Mucosa of stomach (tissue), 1 donor: ENCODE measurements at regions not wholly inside any gene's neighbourhood (a gene's known extent, or its start where the extent isn't known, plus 50 kb on each side); places are given as distances from the start of the nearest gene placed in this dataset.

Source experiments
- H3K27me3 ChIP-seq: one replicate; pipeline ENCODE4 v1.7.0; 2013; ENCODE audit warnings: mild to moderate bottlenecking, low read length; ENCODE audit not compliant: control insufficient read depth, insufficient read depth
- H3K36me3 ChIP-seq: one replicate; pipeline ENCODE4 v1.7.0; 2013; ENCODE audit warnings: low read length; ENCODE audit not compliant: control insufficient read depth, insufficient read depth
- H3K4me1 ChIP-seq: one replicate; pipeline ENCODE4 v1.7.0; 2013; ENCODE audit warnings: mild to moderate bottlenecking, low read length; ENCODE audit not compliant: control insufficient read depth, insufficient read depth
- H3K4me3 ChIP-seq: one replicate; pipeline ENCODE4 v1.7.0; 2013; ENCODE audit warnings: low read length
- H3K9ac ChIP-seq: one replicate; pipeline ENCODE4 v1.7.0; 2013; ENCODE audit warnings: mild to moderate bottlenecking, low read length, moderate library complexity
- H3K9me3 ChIP-seq: one replicate; pipeline ENCODE4 v1.7.0; 2013; ENCODE audit warnings: mild to moderate bottlenecking, low read length, moderate library complexity; ENCODE audit not compliant: control insufficient read depth
- donor health status: Pancreatic carcinoma.

DNA sequence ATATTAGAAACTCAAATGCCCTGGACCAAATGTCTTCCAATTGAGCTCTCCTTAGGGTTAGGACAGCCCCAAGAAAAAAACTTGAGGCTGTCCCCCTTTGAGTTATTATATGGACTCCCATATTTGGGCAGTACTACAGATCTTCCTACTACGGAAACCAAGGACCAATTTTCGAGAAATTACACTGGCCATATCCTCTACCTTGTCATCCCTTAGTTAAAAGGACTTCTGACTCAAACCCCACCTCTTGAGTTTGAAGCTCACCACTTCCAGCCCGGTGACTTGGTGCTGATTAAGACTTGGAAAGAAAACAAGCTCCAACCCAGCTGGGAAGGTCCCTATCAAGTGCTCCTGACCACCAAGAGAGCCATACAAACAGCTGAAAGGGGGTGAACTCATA is 497.0 kb upstream of the GRAMD2B start:
- no peaks in the 10 kb centered on the region for H3K27me3 ChIP-seq
- no peaks in the 10 kb centered on the region for H3K36me3 ChIP-seq
- no peak overlapping the region for H3K4me3 ChIP-seq
- no peaks in the 10 kb centered on the region for H3K9me3 ChIP-seq
- no peak overlapping the region for H3K9ac ChIP-seq
- H3K4me1 ChIP-seq = no peaks in the 10 kb centered on the region

DNA sequence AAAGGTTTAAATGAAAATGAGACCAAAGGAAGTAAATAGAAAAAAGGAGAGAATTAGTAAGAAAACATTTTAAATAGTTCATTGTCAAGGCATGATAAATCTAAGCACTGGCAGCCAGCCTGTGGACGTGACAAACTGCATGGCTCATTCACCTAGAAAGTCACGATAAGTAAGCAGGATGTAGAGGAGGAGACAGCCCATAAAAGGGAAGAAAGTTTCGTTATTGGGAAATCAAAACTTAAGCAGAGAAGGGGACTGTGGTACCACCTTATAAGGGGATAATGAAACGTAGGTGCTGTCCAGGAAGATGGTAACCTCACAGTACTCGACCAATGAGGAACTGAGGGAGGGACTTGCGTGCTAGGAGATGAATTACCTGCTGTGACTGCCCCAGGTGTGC is 494.5 kb upstream of the GRAMD2B start:
- Histone ChIP-seq H3K4me3 (no peak overlapping the region), H3K9me3 (no peaks in the 10 kb centered on the region), H3K36me3 (no peaks in the 10 kb centered on the region), H3K9ac (no peak overlapping the region), H3K4me1 (no peaks in the 10 kb centered on the region), H3K27me3 (no peaks in the 10 kb centered on the region)

DNA sequence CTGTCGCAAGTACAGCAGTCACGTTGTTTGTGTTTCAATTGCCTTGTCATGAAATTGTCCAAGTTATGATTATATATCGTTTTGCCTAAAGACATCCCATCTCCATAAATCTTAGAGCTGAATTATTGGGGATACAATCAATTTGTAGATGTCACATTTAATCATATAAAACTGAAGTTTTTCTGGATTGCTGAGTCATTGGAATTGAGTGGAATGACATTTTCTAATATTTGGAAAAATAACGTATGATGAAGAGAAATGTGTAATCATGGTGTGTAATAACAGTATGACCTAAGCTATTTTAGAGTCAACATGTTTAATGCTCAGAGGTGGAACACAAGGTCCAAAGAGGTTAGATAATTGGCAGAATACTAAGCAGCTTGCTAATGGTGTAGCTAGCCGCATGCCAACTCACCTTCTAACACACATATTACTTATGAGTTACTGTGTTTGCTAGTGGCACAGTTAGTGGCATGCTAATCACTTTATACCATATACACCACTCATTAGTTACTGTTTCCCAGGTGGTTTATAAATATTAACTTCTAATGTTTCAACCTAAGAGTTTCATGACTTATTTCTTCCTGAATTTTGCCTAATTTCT is 473.1 kb upstream of the GRAMD2B start:
- H3K27me3 ChIP-seq = no peaks in the 10 kb centered on the region
- no peak overlapping the region for H3K4me3 ChIP-seq
- no peaks in the 10 kb centered on the region for H3K9me3 ChIP-seq
- no peak overlapping the region for H3K9ac ChIP-seq
- no peaks in the 10 kb centered on the region for H3K4me1 ChIP-seq
- no peaks in the 10 kb centered on the region for H3K36me3 ChIP-seq

DNA sequence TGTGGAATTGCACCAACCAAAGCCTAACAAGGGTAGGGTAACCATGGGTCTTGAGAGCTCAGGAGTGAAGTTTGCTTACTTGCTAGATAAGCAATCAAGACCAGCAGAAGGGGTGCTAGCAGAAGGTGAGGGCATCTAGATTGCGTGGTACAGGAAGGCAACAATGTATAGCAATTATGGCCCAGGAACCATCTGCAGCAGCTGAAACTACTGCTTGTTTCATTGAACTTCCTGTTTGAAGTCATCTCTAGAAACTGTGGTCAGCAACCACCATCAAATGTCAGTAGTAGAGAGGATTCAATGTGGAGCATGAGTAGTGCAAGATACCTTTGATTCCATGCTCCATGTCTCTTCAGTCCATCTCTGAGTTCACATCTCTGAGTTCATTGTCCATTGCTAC is 462.1 kb upstream of the GRAMD2B start:
- no peak overlapping the region for H3K4me3 ChIP-seq
- no peaks in the 10 kb centered on the region for H3K27me3 ChIP-seq
- no peaks in the 10 kb centered on the region for H3K4me1 ChIP-seq
- H3K9me3 ChIP-seq = no peaks in the 10 kb centered on the region
- no peak overlapping the region for H3K9ac ChIP-seq
- no peaks in the 10 kb centered on the region for H3K36me3 ChIP-seq

DNA sequence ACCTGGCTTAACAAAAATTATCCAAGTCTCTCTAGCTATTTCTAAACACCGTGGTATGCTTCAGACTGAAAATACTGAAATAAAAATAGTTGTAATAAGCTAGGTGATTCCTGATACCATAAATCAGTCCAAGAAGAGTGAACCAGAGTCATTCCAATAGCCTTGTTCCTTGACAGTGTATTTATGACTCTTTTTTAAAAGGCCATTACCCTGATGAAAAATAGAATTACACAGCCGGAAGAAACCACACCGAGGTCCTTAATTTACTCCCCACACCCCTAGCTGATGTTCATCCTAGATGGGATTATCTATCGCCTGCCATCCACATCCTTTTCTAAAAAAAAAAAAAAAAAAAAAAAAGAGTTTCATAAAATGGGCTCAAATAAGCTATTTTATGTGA is 457.6 kb upstream of the GRAMD2B start:
- Histone ChIP-seq H3K4me3 (no peak overlapping the region), H3K4me1 (no peaks in the 10 kb centered on the region), H3K36me3 (no peaks in the 10 kb centered on the region), H3K9me3 (no peaks in the 10 kb centered on the region), H3K27me3 (no peaks in the 10 kb centered on the region), H3K9ac (no peak overlapping the region)

DNA sequence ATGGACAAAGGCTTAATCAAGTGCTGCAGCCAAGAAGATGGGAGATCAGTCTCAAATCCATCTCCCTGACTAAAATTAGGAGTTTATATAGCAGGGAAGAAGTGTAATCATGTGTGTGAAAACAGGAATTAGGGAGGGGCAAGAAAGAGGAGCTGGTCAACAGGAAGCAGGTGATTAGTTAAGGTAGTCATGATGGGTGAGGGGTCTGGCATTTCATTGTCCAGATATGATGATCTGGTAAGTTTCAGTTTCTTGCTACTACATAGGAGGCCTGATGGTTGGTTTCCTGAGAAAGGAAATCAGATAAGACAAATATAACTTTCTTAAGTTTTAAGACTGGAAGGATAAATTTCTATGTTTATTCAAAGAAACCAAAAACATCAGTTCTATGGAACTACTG is 455.6 kb upstream of the GRAMD2B start:
- H3K9ac ChIP-seq = no peak overlapping the region
- H3K4me3 ChIP-seq = no peak overlapping the region
- H3K4me1 ChIP-seq = no peaks in the 10 kb centered on the region
- H3K36me3 ChIP-seq = no peaks in the 10 kb centered on the region
- no peaks in the 10 kb centered on the region for H3K9me3 ChIP-seq
- no peaks in the 10 kb centered on the region for H3K27me3 ChIP-seq

DNA sequence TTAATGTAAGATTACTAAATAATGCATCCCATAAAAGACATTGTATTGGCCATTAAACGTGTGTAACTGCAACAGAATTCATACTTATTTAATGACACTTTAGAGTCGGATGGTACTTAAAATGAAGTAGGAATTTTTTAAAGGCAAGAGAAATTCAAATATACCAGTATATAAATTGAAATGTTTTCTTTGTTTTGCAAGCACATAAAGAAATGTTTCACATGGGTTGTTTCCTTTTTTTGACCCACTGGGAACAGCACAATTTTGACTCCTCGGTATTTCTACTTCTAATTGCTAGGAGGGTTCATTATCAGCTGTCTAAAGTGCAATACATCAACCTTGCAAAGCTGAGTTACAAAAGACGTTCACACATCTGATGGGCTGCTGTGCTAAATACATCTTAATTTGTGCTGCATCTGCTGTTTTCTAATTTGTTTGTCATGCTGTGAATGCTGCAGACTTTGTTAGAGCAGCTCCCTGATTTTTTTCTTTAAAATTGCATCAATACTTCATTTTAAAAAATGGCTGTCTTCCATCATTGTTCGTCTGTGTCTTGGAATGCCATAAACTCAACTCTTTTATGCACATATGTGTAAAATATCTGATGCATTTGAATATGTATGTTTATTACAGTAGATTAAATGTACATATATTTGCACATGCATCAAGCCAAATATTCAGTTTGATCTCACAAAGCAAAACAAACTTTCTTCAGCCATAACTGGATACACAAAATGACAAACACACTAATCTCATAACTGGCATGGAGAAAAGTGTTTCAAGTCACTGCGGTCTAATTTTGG is 454.0 kb upstream of the GRAMD2B start:
- Histone ChIP-seq H3K36me3 (no peaks in the 10 kb centered on the region), H3K9ac (no peak overlapping the region), H3K27me3 (no peaks in the 10 kb centered on the region), H3K4me1 (no peaks in the 10 kb centered on the region), H3K9me3 (no peaks in the 10 kb centered on the region), H3K4me3 (no peak overlapping the region)

DNA sequence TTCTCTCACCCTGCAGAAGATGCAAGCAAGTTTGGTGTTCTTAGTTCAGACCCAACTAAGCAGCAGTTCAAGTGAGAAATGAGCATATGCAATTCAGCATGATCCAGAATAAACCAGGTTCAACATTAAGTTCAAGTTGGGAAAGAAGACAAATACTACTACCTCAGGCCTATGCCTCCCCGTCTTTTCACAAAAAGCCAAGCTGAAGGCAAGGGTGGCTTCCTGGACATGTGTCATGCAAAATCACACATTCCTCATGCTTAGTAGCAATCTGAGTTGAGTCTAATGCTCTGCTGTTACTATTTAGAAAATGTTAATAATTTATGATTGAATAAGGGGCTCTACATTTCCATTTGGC is 453.4 kb upstream of the GRAMD2B start:
- H3K4me3 ChIP-seq = no peak overlapping the region
- H3K36me3 ChIP-seq = no peaks in the 10 kb centered on the region
- H3K9me3 ChIP-seq = no peaks in the 10 kb centered on the region
- H3K4me1 ChIP-seq = no peaks in the 10 kb centered on the region
- no peak overlapping the region for H3K9ac ChIP-seq
- H3K27me3 ChIP-seq = no peaks in the 10 kb centered on the region

DNA sequence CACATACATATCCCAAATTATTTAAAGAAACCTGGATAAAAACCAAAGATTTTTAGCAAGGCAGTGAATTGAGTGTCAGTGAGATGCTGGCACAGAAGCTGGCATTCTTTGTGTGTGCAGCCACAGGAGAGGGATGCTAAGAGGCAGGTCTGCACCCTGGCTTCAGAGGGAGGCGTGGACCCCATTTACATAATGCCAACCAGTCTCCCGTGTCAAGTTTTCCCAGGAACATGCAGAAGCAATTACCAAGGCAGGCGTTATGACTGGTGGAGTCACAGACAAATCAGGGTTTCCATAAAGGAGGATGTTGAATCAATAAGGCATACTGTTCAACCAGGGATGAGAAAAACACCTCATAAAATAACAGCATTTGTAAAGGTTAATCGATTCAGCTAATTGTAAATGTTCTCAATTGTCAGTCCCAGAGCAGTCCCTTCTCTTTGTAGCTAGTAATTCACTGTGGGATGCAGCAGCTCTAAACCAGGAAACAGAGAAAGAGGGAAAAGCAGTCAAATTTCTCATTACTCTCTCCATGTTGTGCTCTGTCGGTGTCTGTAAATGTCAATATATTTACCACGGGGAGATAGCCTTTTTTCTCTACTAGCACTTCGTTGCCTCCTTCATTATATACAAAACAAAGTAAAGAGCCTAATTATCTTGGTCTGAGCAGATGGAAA is 452.4 kb upstream of the GRAMD2B start:
- Histone ChIP-seq H3K27me3 (no peaks in the 10 kb centered on the region), H3K36me3 (no peaks in the 10 kb centered on the region), H3K9me3 (no peaks in the 10 kb centered on the region), H3K9ac (no peak overlapping the region), H3K4me3 (no peak overlapping the region), H3K4me1 (no peaks in the 10 kb centered on the region)

DNA sequence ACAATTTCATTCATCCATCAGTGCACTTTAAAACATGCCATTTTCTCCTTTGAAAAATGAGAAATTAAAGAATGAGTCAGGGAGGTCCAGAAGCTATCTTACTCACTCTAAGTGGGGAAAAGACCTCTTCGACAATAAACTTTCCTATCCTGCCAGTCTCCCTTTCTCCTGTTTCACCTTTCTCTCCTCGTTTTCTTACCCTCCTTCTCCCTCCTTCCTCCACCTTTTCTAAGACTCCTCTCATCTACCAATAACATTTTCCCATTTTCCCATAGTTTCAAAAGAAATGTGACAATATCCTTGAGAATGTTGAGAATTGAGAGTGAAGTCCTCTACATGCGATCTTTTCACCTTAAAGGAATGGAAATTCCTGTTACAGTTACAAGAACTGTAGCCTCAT is 450.5 kb upstream of the GRAMD2B start:
- H3K9me3 ChIP-seq = no peaks in the 10 kb centered on the region
- H3K4me1 ChIP-seq = no peaks in the 10 kb centered on the region
- H3K27me3 ChIP-seq = no peaks in the 10 kb centered on the region
- no peak overlapping the region for H3K9ac ChIP-seq
- H3K4me3 ChIP-seq = no peak overlapping the region
- H3K36me3 ChIP-seq = no peaks in the 10 kb centered on the region

DNA sequence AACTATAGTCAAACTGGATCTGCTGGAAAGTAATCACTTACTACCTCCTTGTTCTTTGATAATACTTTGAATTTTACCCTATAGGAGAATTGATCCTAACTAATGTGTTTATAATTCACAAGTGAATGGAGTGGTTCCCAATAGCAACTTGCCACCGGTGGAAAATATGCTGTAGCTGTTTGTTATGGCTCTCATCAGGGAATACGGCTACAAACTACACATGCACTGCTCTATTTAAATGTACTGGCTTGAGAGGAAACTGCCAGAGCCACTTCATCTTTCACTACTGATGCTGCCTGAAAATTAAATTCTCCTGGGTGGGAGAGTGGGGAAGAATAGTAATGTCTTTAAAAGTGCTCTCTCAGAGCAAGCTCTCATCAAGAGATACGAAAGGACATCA is 448.5 kb upstream of the GRAMD2B start:
- no peak overlapping the region for H3K9ac ChIP-seq
- H3K4me1 ChIP-seq = no peaks in the 10 kb centered on the region
- H3K9me3 ChIP-seq = no peaks in the 10 kb centered on the region
- no peak overlapping the region for H3K4me3 ChIP-seq
- H3K27me3 ChIP-seq = no peaks in the 10 kb centered on the region
- no peaks in the 10 kb centered on the region for H3K36me3 ChIP-seq

DNA sequence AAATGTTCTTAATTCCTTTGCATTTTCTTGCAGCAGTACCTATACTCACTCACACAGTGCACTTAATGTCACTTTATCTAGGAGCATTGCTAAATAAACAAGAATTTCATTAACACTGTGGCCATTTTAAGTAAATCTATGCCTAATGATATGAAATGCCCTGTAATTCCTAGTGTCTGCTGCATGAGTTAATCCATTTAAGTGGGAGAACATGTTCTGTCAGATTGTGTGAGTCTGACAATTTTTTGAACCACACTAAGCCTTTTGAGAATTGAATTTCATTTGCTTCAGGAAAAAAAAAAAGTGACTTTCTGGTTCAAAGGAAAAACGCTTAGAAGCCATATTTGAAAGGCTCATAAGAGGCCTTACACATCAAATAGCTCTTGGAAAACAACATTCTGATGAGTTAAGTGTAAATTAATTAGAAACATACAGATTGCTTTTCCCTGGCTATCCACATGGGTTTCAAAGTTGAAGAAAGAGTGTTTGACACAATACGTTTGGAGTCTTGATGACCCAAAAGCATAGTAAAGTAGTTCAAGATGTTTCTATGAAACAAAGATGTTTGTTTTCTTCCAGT is 446.7 kb upstream of the GRAMD2B start:
- no peaks in the 10 kb centered on the region for H3K27me3 ChIP-seq
- no peaks in the 10 kb centered on the region for H3K9me3 ChIP-seq
- H3K36me3 ChIP-seq = no peaks in the 10 kb centered on the region
- H3K4me3 ChIP-seq = no peak overlapping the region
- H3K4me1 ChIP-seq = no peaks in the 10 kb centered on the region
- H3K9ac ChIP-seq = no peak overlapping the region
